ENCODE measurements at regions not wholly inside any gene's neighbourhood (a gene's known extent, or its start where the extent isn't known, plus 50 kb on each side); places are given as distances from the start of the nearest gene placed in this dataset.
"Not testable (repeated sequence)": the region's sequence is repeated elsewhere in the genome, so short reads cannot be mapped to it uniquely, and the experiment has no call there.

GRCh38 chr16:60608971-60609370, 1427.3 kb downstream of the CDH8 start:
- Mint-ChIP-seq H3K4me1 (no peaks in the 10 kb centered on the region), H3K4me3 (no peak overlapping the region), H3K27ac (no peak overlapping the region), H3K27me3 (no peaks in the 10 kb centered on the region), H3K36me3 (ENCODE audit: low read depth) (no peaks in the 10 kb centered on the region), H3K9me3 (peaks cover 11% of the 10 kb centered on the region)
- DNase-seq, result no peak
- CTCF ChIA-PET, result no interaction called here
- POLR2A ChIA-PET, result no interaction called here

GRCh38 chr16:60605652-60606051, 1430.6 kb downstream of the CDH8 start:
- H3K4me1 Mint-ChIP-seq; H3K27ac Mint-ChIP-seq; DNase-seq; POLR2A ChIA-PET; H3K4me3 Mint-ChIP-seq; H3K27me3 Mint-ChIP-seq; H3K36me3 Mint-ChIP-seq (ENCODE audit: low read depth); CTCF ChIA-PET: not testable (repeated sequence)
- peaks cover 10% of the 10 kb centered on the region for H3K9me3 Mint-ChIP-seq

GRCh38 chr16:60605176-60605575, 1431.1 kb downstream of the CDH8 start:
- ChIA-PET POLR2A (no interaction called here), CTCF (no interaction called here)
- no peak overlapping the region for H3K27ac Mint-ChIP-seq
- H3K4me1 Mint-ChIP-seq, result no peaks in the 10 kb centered on the region
- H3K4me3 Mint-ChIP-seq, result no peak overlapping the region
- H3K27me3 Mint-ChIP-seq, result no peaks in the 10 kb centered on the region
- H3K36me3 Mint-ChIP-seq (ENCODE audit: low read depth), result no peaks in the 10 kb centered on the region
- DNase-seq, result no peak
- H3K9me3 Mint-ChIP-seq, result peaks cover 13% of the 10 kb centered on the region

- Mint-ChIP-seq H3K36me3 (ENCODE audit: low read depth) (no peaks in the 10 kb centered on the region), H3K4me3 (no peak overlapping the region), H3K4me1 (no peaks in the 10 kb centered on the region), H3K9me3 (peaks cover 8% of the 10 kb centered on the region), H3K27me3 (no peaks in the 10 kb centered on the region), H3K27ac (no peak overlapping the region)
- ChIA-PET POLR2A (no interaction called here), CTCF (no interaction called here)
- no peak for DNase-seq
Measured at GRCh38 chr16:60586493-60586892, 1449.7 kb downstream of the CDH8 start.

- H3K27me3 Mint-ChIP-seq, result no peaks in the 10 kb centered on the region
- H3K4me3 Mint-ChIP-seq, result no peak overlapping the region
- DNase-seq, result no peak
- H3K4me1 Mint-ChIP-seq, result no peaks in the 10 kb centered on the region
- POLR2A ChIA-PET, result no interaction called here
- peaks cover 20% of the 10 kb centered on the region for H3K9me3 Mint-ChIP-seq
- no peak overlapping the region for H3K27ac Mint-ChIP-seq
- CTCF ChIA-PET, result no interaction called here
- no peaks in the 10 kb centered on the region for H3K36me3 Mint-ChIP-seq (ENCODE audit: low read depth)
Measured at GRCh38 chr16:60582528-60582927, 1453.7 kb downstream of the CDH8 start.

GRCh38 chr16:60566901-60567300, 1469.3 kb downstream of the CDH8 start:
- H3K4me1 Mint-ChIP-seq, result no peaks in the 10 kb centered on the region

GRCh38 chr16:60564588-60564987, 1471.7 kb downstream of the CDH8 start:
- Mint-ChIP-seq H3K27me3 (no peaks in the 10 kb centered on the region), H3K9me3 (peaks cover 16% of the 10 kb centered on the region), H3K27ac (no peak overlapping the region), H3K4me3 (no peak overlapping the region), H3K4me1 (no peaks in the 10 kb centered on the region), H3K36me3 (ENCODE audit: low read depth) (no peaks in the 10 kb centered on the region)
- CTCF ChIA-PET, result no interaction called here
- POLR2A ChIA-PET, result no interaction called here
- DNase-seq, result no peak

More at GRCh38 chr16:60566901-60567300, 1469.3 kb downstream of the CDH8 start:
- no peak for DNase-seq
- ChIA-PET CTCF (no interaction called here), POLR2A (no interaction called here)
- Mint-ChIP-seq H3K36me3 (ENCODE audit: low read depth) (no peaks in the 10 kb centered on the region), H3K27ac (no peak overlapping the region), H3K9me3 (peaks cover 19% of the 10 kb centered on the region), H3K4me3 (no peak overlapping the region), H3K27me3 (no peaks in the 10 kb centered on the region)

- no peaks in the 10 kb centered on the region for H3K4me1 Mint-ChIP-seq
- CTCF ChIA-PET, result no interaction called here
- DNase-seq, result no peak
- H3K9me3 Mint-ChIP-seq, result peaks cover 17% of the 10 kb centered on the region
- H3K27me3 Mint-ChIP-seq, result no peaks in the 10 kb centered on the region
- POLR2A ChIA-PET, result no interaction called here
- no peaks in the 10 kb centered on the region for H3K36me3 Mint-ChIP-seq (ENCODE audit: low read depth)
- H3K27ac Mint-ChIP-seq, result no peak overlapping the region
- H3K4me3 Mint-ChIP-seq, result no peak overlapping the region
Measured at GRCh38 chr16:60563166-60563565, 1473.1 kb downstream of the CDH8 start.

GRCh38 chr16:60558936-60559335, 1477.3 kb downstream of the CDH8 start:
- Mint-ChIP-seq H3K4me3 (no peak overlapping the region), H3K9me3 (peaks cover 18% of the 10 kb centered on the region), H3K36me3 (ENCODE audit: low read depth) (no peaks in the 10 kb centered on the region), H3K27ac (no peak overlapping the region), H3K4me1 (no peaks in the 10 kb centered on the region), H3K27me3 (no peaks in the 10 kb centered on the region)
- POLR2A ChIA-PET, result no interaction called here
- CTCF ChIA-PET, result no interaction called here
- no peak for DNase-seq

GRCh38 chr16:60553090-60553757, 1483.0 kb downstream of the CDH8 start:
- no peak for DNase-seq
- no peaks in the 10 kb centered on the region for H3K36me3 Mint-ChIP-seq (ENCODE audit: low read depth)
- H3K9me3 Mint-ChIP-seq, result peaks cover 16% of the 10 kb centered on the region
- H3K4me3 Mint-ChIP-seq, result no peak overlapping the region
- no peaks in the 10 kb centered on the region for H3K27me3 Mint-ChIP-seq
- ChIA-PET CTCF (no interaction called here), POLR2A (no interaction called here)
- no peak overlapping the region for H3K27ac Mint-ChIP-seq
- no peaks in the 10 kb centered on the region for H3K4me1 Mint-ChIP-seq

GRCh38 chr16:60541535-60541934, 1494.7 kb downstream of the CDH8 start:
- no peaks in the 10 kb centered on the region for H3K27me3 Mint-ChIP-seq
- H3K9me3 Mint-ChIP-seq, result peaks cover 6% of the 10 kb centered on the region
- ChIA-PET CTCF (no interaction called here), POLR2A (no interaction called here)
- H3K27ac Mint-ChIP-seq, result no peak overlapping the region
- no peak overlapping the region for H3K4me3 Mint-ChIP-seq
- DNase-seq, result no peak
- H3K36me3 Mint-ChIP-seq (ENCODE audit: low read depth), result no peaks in the 10 kb centered on the region
- H3K4me1 Mint-ChIP-seq, result no peaks in the 10 kb centered on the region

GRCh38 chr16:60510941-60511340, 1525.3 kb downstream of the CDH8 start:
- Mint-ChIP-seq H3K36me3 (ENCODE audit: low read depth) (no peaks in the 10 kb centered on the region), H3K9me3 (peaks cover 21% of the 10 kb centered on the region), H3K4me3 (no peak overlapping the region), H3K4me1 (no peaks in the 10 kb centered on the region), H3K27me3 (no peaks in the 10 kb centered on the region), H3K27ac (no peak overlapping the region)
- POLR2A ChIA-PET, result no interaction called here
- no peak for DNase-seq
- CTCF ChIA-PET, result no interaction called here

- POLR2A ChIA-PET, result no interaction called here
Measured at GRCh38 chr16:60510208-60510607, 1526.0 kb downstream of the CDH8 start.

GRCh38 chr16:60491273-60491672, 1545.0 kb downstream of the CDH8 start:
- no peaks in the 10 kb centered on the region for H3K36me3 Mint-ChIP-seq (ENCODE audit: low read depth)
- H3K4me3 Mint-ChIP-seq, result no peak overlapping the region
- ChIA-PET POLR2A (no interaction called here), CTCF (no interaction called here)
- peaks cover 14% of the 10 kb centered on the region for H3K9me3 Mint-ChIP-seq
- no peaks in the 10 kb centered on the region for H3K27me3 Mint-ChIP-seq
- H3K27ac Mint-ChIP-seq, result no peak overlapping the region
- H3K4me1 Mint-ChIP-seq, result no peaks in the 10 kb centered on the region
- DNase-seq, result no peak

More at GRCh38 chr16:60510208-60510607, 1526.0 kb downstream of the CDH8 start:
- Mint-ChIP-seq H3K27me3 (no peaks in the 10 kb centered on the region), H3K9me3 (peaks cover 19% of the 10 kb centered on the region), H3K4me3 (no peak overlapping the region), H3K36me3 (ENCODE audit: low read depth) (no peaks in the 10 kb centered on the region), H3K4me1 (no peaks in the 10 kb centered on the region), H3K27ac (no peak overlapping the region)
- CTCF ChIA-PET, result no interaction called here
- no peak for DNase-seq

Data from activated CD4-positive, alpha-beta memory T cell treated with anti-CD3 and anti-CD28 coated beads, Interleukin-2, amount 10 ng/mL, durations not matched to agents 7 days and 5 days (primary cell).